GM12878 (cell line): ENCODE measurements at regions not wholly inside any gene's neighbourhood (a gene's known extent, or its start where the extent isn't known, plus 50 kb on each side); places are given as distances from the start of the nearest gene placed in this dataset.

Experiments
- ATAC-seq: fragments of 200-7000 bp; cut with Tn5 transposase; 3 replicates; pipeline ENCODE4 v1.9.1; 2020; ENCODE audit warnings: mild to moderate bottlenecking, moderate library complexity
- BruUV-seq: library from RNA; stranded (reverse); fragments of 400-500 nt; replicated peaks from 2 replicates; lab custom pipeline; 2021; lab: Mats Ljungman, UMichigan
- CTCF ChIA-PET: fragments of 300-600 bp; sonication (Branson Sonifier 250); formaldehyde crosslinking; extraction: SDS; loops from one replicate; lab custom pipeline; 2021; ENCODE audit warnings: inconsistent platforms; lab: Yijun Ruan, JAX
- POLR2A ChIA-PET: fragments of 350-600 bp; formaldehyde crosslinking; extraction: SDS; loops from one replicate; lab custom pipeline; 2021; ENCODE audit warnings: inconsistent platforms; lab: Charles Lee
- RAD21 ChIA-PET: fragments of 300-600 bp; sonication (Branson Sonifier 250); formaldehyde crosslinking; loops from one replicate; lab custom pipeline; 2023; ENCODE audit warnings: antibody characterized with exemption; ENCODE audit not compliant: unreplicated experiment; lab: Charles Lee
- SMC1A ChIA-PET: fragments of 300-600 bp; sonication (Branson Sonifier 250); formaldehyde crosslinking; loops from one replicate; lab custom pipeline; 2023; ENCODE audit not compliant: unreplicated experiment, uncharacterized antibody; lab: Charles Lee
- DNase-seq: peaks from one replicate; pipeline ENCODE4 v3.0.0-alpha.2; 2011; ENCODE audit warnings: low read depth, low spot score
- FAIRE-seq: peaks from 3 replicates; lab custom pipeline; 2011; peaks lifted over from hg19 to GRCh38; lab: Jason Lieb, UNC
- H2AFZ ChIP-seq: 2 replicates; pipeline ENCODE4 v1.6.0; 2011; ENCODE audit warnings: low read depth, low read length, control low read depth; ENCODE audit not compliant: control insufficient read depth
- H3K27ac ChIP-seq: 2 replicates; pipeline ENCODE4 v1.5.1; 2011; ENCODE audit warnings: control low read depth; ENCODE audit not compliant: control insufficient read depth, insufficient read depth
- H3K27me3 ChIP-seq, 2 experiments: replicated peaks in 1 of 2; 2 replicates each; pipeline versions ENCODE4 v1.6.0 to v1.6.1; 2011; ENCODE audit warnings: low read length in 1 of 2; ENCODE audit not compliant: control insufficient read depth in 2 of 2, insufficient read depth in 2 of 2
- H3K36me3 ChIP-seq, 2 experiments: 2 replicates each; pipeline ENCODE4 v1.5.1; 2011; ENCODE audit warnings: low read length in 1 of 2; ENCODE audit not compliant: control insufficient read depth in 2 of 2, insufficient read depth in 2 of 2
- H3K4me1 ChIP-seq: 2 replicates; pipeline ENCODE4 v1.6.1; 2011; ENCODE audit warnings: mild to moderate bottlenecking, low read length, moderate library complexity, mixed read lengths; ENCODE audit not compliant: control insufficient read depth, insufficient read depth
- H3K4me2 ChIP-seq: 2 replicates; pipeline ENCODE4 v1.6.0; 2011; ENCODE audit warnings: control low read depth; ENCODE audit not compliant: control insufficient read depth, insufficient read depth
- H3K4me3 ChIP-seq: fragments of 200-600 bp; sonication (generic); 2 replicates; pipeline ENCODE4 v1.5.1; 2016
- H3K79me2 ChIP-seq: 2 replicates; pipeline ENCODE4 v1.6.0; 2011; ENCODE audit warnings: low read length; ENCODE audit not compliant: control insufficient read depth, insufficient read depth
- H3K9ac ChIP-seq: 2 replicates; pipeline ENCODE4 v1.8.0; 2011; ENCODE audit warnings: low read length, control low read depth, mixed read lengths; ENCODE audit not compliant: control insufficient read depth, insufficient read depth
- H3K9me3 ChIP-seq: replicated peaks from 3 replicates; pipeline ENCODE4 v1.5.1; 2011; ENCODE audit warnings: mild to moderate bottlenecking, low read length; ENCODE audit not compliant: control insufficient read depth, insufficient read depth
- H4K20me1 ChIP-seq: 2 replicates; pipeline ENCODE4 v1.6.0; 2011; ENCODE audit not compliant: control insufficient read depth, insufficient read depth
- CBX3 ChIP-seq: fragments of 200-600 bp; sonication (generic); IDR thresholded peaks from 2 replicates; pipeline ENCODE4 v1.6.1; 2016; ENCODE audit warnings: low read depth, borderline replicate concordance
- CEBPZ ChIP-seq: fragments of 150-350 bp; IDR thresholded peaks from 2 replicates; pipeline ENCODE4 v1.6.1; 2016; ENCODE audit warnings: low read depth, low read length
- CHD1 ChIP-seq: IDR thresholded peaks from 2 replicates; pipeline ENCODE4 v1.6.1; 2012; ENCODE audit warnings: low read depth, low read length, improper control_type of control experiment
- EP300 ChIP-seq, 2 experiments: fragments of 150-350 bp in 1 of 2; IDR thresholded peaks; 2 replicates each; pipeline ENCODE4 v1.6.1; 2011 to 2012; ENCODE audit warnings: low read depth in 2 of 2, low read length in 2 of 2, borderline replicate concordance in 1 of 2, improper control_type of control experiment in 1 of 2, inconsistent platforms in 1 of 2; ENCODE audit not compliant: control insufficient read depth in 1 of 2
- EZH2 ChIP-seq: IDR thresholded peaks from 2 replicates; pipeline ENCODE4 v1.6.1; 2012; ENCODE audit warnings: low read depth, mild to moderate bottlenecking, control low read depth, inconsistent platforms, low read length, borderline replicate concordance; ENCODE audit not compliant: control insufficient read depth
- HDGF ChIP-seq: fragments of 450-650 bp; IDR thresholded peaks from 2 replicates; pipeline ENCODE4 v1.6.1; 2016; ENCODE audit warnings: antibody characterized with exemption
- MEF2A ChIP-seq: IDR thresholded peaks from 2 replicates; pipeline ENCODE4 v1.6.1; 2011; ENCODE audit warnings: low read depth, mild to moderate bottlenecking, low read length, moderate library complexity; ENCODE audit not compliant: insufficient read depth
- MEF2B ChIP-seq: fragments of 450-650 bp; IDR thresholded peaks from 2 replicates; pipeline ENCODE4 v1.6.1; 2018; ENCODE audit warnings: mild to moderate bottlenecking, moderate library complexity; ENCODE audit not compliant: partially characterized antibody, poor library complexity, severe bottlenecking
- MXI1 ChIP-seq: fragments of 150-350 bp; IDR thresholded peaks from 2 replicates; pipeline ENCODE4 v1.6.1; 2011; ENCODE audit warnings: low read depth, mild to moderate bottlenecking, inconsistent platforms, low read length, improper control_type of control experiment
- NFXL1 ChIP-seq: fragments of 450-650 bp; IDR thresholded peaks from 2 replicates; pipeline ENCODE4 v1.6.1; 2017; ENCODE audit warnings: antibody characterized with exemption, mild to moderate bottlenecking, borderline replicate concordance
- RELA ChIP-seq: fragments of 450-650 bp; IDR thresholded peaks from 2 replicates; pipeline ENCODE4 v1.8.0; 2014; ENCODE audit warnings: borderline replicate concordance; ENCODE audit not compliant: partially characterized antibody
- SREBF2 ChIP-seq: IDR thresholded peaks from 2 replicates; pipeline ENCODE4 v1.6.1; 2012; ENCODE audit warnings: mild to moderate bottlenecking, low read length
- STAT1 ChIP-seq: fragments of 450-650 bp; conservative IDR thresholded peaks from 2 replicates; pipeline ENCODE4 v1.6.1; 2014; ENCODE audit warnings: antibody characterized with exemption, mild to moderate bottlenecking
- WRNIP1 ChIP-seq: IDR thresholded peaks from 2 replicates; pipeline ENCODE4 v1.6.1; 2011; ENCODE audit warnings: low read depth, low read length, improper control_type of control experiment, borderline replicate concordance
- ZBTB33 ChIP-seq: fragments of 450-650 bp; IDR thresholded peaks from 2 replicates; pipeline ENCODE4 v1.6.1; 2017; ENCODE audit warnings: mild to moderate bottlenecking
- WGBS: methylation state at CpG from one replicate; pipeline ENCODE4 v1.1.6; 2016; ENCODE audit warnings: low lambda C conversion rate; ENCODE audit not compliant: insufficient replicate concordance, insufficient coverage; ENCODE audit errors: missing lambda C conversion rate; 5-methylcytosine and 5-hydroxymethylcytosine counted together
- in situ Hi-C: fragments of 300-500 bp; cut with MboI; formaldehyde crosslinking; loops from 9 replicates; pipeline ENCODE4 v1.14.3; 2018; ENCODE audit warnings: mixed read lengths
- intact Hi-C: fragments of 100-400 bp; cut with micrococcal nuclease; formaldehyde crosslinking; loops from one replicate; pipeline ENCODE4 v1.14.2; 2022; ENCODE audit not compliant: unreplicated experiment

DNA sequence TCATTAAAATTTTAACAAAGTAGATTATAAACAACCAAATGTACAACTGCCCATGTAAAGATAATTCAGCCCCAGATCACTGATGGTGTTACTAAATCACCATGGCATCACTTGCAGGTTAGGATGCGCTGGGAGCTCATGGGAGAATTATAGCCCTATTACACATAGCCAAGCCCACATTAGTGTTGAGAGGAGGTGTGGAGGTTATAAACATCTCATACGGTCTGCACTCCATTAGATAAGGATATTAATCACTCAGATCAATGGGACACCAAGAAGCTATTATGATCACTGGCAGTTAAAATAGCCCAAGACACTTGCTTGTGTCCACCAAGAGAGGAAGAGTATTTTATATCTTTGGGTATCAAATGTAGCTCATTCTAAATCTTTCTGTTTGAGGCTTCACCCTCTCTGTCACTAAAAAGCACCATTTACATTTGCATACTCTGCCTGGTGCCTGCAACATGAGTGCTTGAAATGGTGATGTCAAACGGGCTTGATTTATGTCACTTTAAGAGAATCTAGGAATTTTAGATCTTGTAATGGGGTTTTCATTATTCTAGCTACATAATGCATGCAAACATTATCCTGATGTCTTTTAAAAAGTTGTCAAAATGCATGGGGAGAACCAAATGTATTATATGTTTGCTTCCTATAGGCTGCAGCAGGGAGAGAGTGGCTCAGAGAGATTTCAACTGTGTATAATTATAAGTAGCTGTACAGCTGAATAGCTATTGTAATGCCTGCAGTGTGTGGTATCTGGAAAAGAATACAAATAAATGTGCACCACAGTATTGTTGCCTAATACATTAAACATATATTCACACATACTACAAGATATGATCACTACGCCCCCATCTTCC lies 654.1 kb upstream of the MARCKS start (continued):
- TF ChIP-seq EP300 (IDR thresholded peaks at IDR 0.05; ENCODE audit: borderline replicate concordance in 1 of 2, control insufficient read depth in 1 of 2, low read depth in 2 of 2, low read length in 2 of 2) (no peak), EZH2 (no peak), CBX3 (no peak), MEF2B (no peak), WRNIP1 (no peak)

DNA sequence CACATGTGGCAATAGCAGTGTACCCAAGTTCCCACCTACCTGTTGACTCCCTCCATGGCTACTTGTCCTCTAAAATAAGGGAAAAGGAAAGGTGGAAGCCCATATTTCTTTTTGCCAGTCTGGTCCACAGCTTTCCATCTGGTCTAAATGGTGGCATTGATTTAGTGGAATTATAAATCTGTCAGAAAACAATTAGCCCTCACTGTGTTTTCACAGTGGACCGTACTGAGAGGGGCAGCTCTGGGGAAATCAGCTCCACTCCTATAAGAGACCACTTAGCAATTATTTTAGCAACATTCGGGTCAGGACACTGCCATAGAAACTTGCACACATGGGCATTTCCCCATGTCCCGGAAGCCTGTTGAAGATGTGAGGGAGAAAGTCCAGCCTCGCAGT lies 653.4 kb upstream of the MARCKS start:
- H3K9ac ChIP-seq, result no peak overlapping the region
- ChIA-PET POLR2A (no interaction called here), SMC1A (no interaction called here), RAD21 (no interaction called here), CTCF (interaction anchor here (1.5 kb wide), 1 partner anchor 711 kb away, joined by 3 read pairs; no protein-coding TSS in a partner anchor)
- intact Hi-C loops (loop anchor here (10.0 kb wide), 1 partner anchor 671 kb away; no protein-coding TSS in a partner anchor), in situ Hi-C loops (no loop called here)
- no TSS peak for BruUV-seq
- no peak for FAIRE-seq
- no peaks in the 10 kb centered on the region for H3K27me3 ChIP-seq
- H3K79me2 ChIP-seq, result no peaks in the 10 kb centered on the region
- H4K20me1 ChIP-seq, result no peaks in the 10 kb centered on the region
- H3K27ac ChIP-seq, result no peak overlapping the region
- H3K4me3 ChIP-seq, result no peak overlapping the region
- WGBS, result 67% methylated on average over 4 of the region's 4 CpGs
- no peak for ATAC-seq
- DNase-seq, result no peak
- H3K9me3 ChIP-seq, result no peaks in the 10 kb centered on the region
- H3K4me1 ChIP-seq, result no peaks in the 10 kb centered on the region
- H2AFZ ChIP-seq, result no peak overlapping the region
- H3K36me3 ChIP-seq, result no peaks in the 10 kb centered on the region
- H3K4me2 ChIP-seq, result no peak overlapping the region
- TF ChIP-seq STAT1 (no peak), HDGF (no peak), ZBTB33 (no peak), SREBF2 (no peak), MEF2A (no peak), RELA (no peak), MXI1 (no peak), CHD1 (no peak), NFXL1 (no peak), CEBPZ (no peak)
